HepG2 (cell line): ENCODE measurements at regions not wholly inside any gene's neighbourhood (a gene's known extent, or its start where the extent isn't known, plus 50 kb on each side); places are given as distances from the start of the nearest gene placed in this dataset.

Source experiments
- ATAC-seq: fragments of 200-7000 bp; cut with Tn5 transposase; 3 replicates; pipeline ENCODE4 v1.9.1; 2020; ENCODE audit warnings: mild to moderate bottlenecking, moderate library complexity
- BruUV-seq: library from RNA; stranded (reverse); fragments of 400-500 nt; replicated peaks from 2 replicates; lab custom pipeline; 2021; lab: Mats Ljungman, UMichigan
- CTCF ChIA-PET: fragments of 300-600 bp; formaldehyde crosslinking; extraction: SDS; loops from one replicate; lab custom pipeline; 2021; ENCODE audit warnings: low total read pairs, inconsistent platforms, low intra/inter-chr PET ratio; lab: Yijun Ruan, JAX
- POLR2A ChIA-PET: fragments of 350-600 bp; sonication (Branson Sonifier 250); formaldehyde crosslinking; loops from one replicate; lab custom pipeline; 2020; ENCODE audit warnings: antibody characterized with exemption, inconsistent platforms; lab: Yijun Ruan, JAX
- DNase-seq: peaks from one replicate; pipeline ENCODE4 v3.0.0-alpha.2; 2015; ENCODE audit warnings: low spot score
- FAIRE-seq: peaks from 3 replicates; lab custom pipeline; 2011; peaks lifted over from hg19 to GRCh38; lab: Jason Lieb, UNC
- H2AFZ ChIP-seq: one replicate; pipeline ENCODE4 v1.6.1; 2011; ENCODE audit warnings: low read length, inconsistent platforms
- H3K27ac ChIP-seq: fragments of 300-600 bp; 3 replicates; pipeline ENCODE4 v1.8.0; 2011; ENCODE audit warnings: mixed run types, mild to moderate bottlenecking, mixed read lengths, low read length, inconsistent platforms; ENCODE audit not compliant: insufficient read depth; ENCODE audit errors: extremely low read length
- H3K27me3 ChIP-seq, 2 experiments: fragments of 200-600 bp in 1 of 2; 2 replicates in 1 of 2; 3 replicates in 1 of 2; pipeline versions ENCODE4 v1.6.0 to v1.8.0; 2011; ENCODE audit warnings: low read length in 2 of 2, mild to moderate bottlenecking in 2 of 2, moderate library complexity in 2 of 2, inconsistent platforms in 1 of 2; ENCODE audit not compliant: insufficient read depth in 2 of 2, control insufficient read depth in 1 of 2
- H3K36me3 ChIP-seq, 2 experiments: fragments of 200-600 bp in 1 of 2; replicated peaks in 1 of 2; 2 replicates in 1 of 2; 3 replicates in 1 of 2; pipeline versions ENCODE4 v1.5.1 to v1.8.0; 2011; ENCODE audit warnings: low read length in 2 of 2, inconsistent platforms in 1 of 2; ENCODE audit not compliant: insufficient read depth in 2 of 2, control insufficient read depth in 1 of 2
- H3K4me1 ChIP-seq: 2 replicates; pipeline ENCODE4 v1.5.1; 2012; ENCODE audit warnings: low read length, inconsistent platforms; ENCODE audit not compliant: insufficient read depth
- H3K4me2 ChIP-seq: 2 replicates; pipeline ENCODE4 v1.6.0; 2011; ENCODE audit warnings: low read depth, low read length, inconsistent platforms
- H3K4me3 ChIP-seq, 3 experiments: fragments of 200-600 bp in 1 of 3; sonication (generic), shearing (Covaris generic) in 1 of 3; replicated peaks in 1 of 3; 2 replicates each; pipeline ENCODE4 v1.5.1; 2011 to 2016; ENCODE audit warnings: low read length in 3 of 3, inconsistent platforms in 2 of 3, low read depth in 2 of 3, mild to moderate bottlenecking in 2 of 3, control low read depth in 1 of 3, mixed read lengths in 1 of 3; ENCODE audit not compliant: insufficient read depth in 1 of 3
- H3K79me2 ChIP-seq: one replicate; pipeline ENCODE4 v1.6.1; 2011; ENCODE audit warnings: low read length, inconsistent platforms; ENCODE audit not compliant: insufficient read depth
- H3K9ac ChIP-seq: 2 replicates; pipeline ENCODE4 v1.6.0; 2011; ENCODE audit warnings: mild to moderate bottlenecking, low read depth, low read length, inconsistent platforms; ENCODE audit not compliant: insufficient read depth
- H3K9me3 ChIP-seq: 2 replicates; pipeline ENCODE4 v1.5.1; 2012; ENCODE audit warnings: mild to moderate bottlenecking, low read length
- H4K20me1 ChIP-seq: 2 replicates; pipeline ENCODE4 v1.6.0; 2011; ENCODE audit warnings: inconsistent platforms, mild to moderate bottlenecking, low read length, moderate library complexity; ENCODE audit not compliant: insufficient read depth
- ZKSCAN8 ChIP-seq: IDR thresholded peaks from 2 replicates; pipeline ENCODE4 v1.6.1; 2016; ENCODE audit warnings: borderline replicate concordance, missing genetic modification reagents, missing compliant biosample characterization
- ZNF160 ChIP-seq: sonication (generic); formaldehyde crosslinking; IDR thresholded peaks from 2 replicates; pipeline ENCODE4 v1.8.0; 2022; ENCODE audit warnings: mild to moderate bottlenecking, inconsistent platforms, missing genetic modification reagents
- WGBS: methylation state at CpG from one replicate; pipeline ENCODE4 v1.1.6; 2017; ENCODE audit warnings: low lambda C conversion rate; 5-methylcytosine and 5-hydroxymethylcytosine counted together
- in situ Hi-C: cut with HindIII; loops from 2 replicates; pipeline ENCODE4 v1.10.0; 2017; ENCODE audit warnings: low pct_unique_long_range_greater_than_20kb; ENCODE audit not compliant: extremely low pct_ligation_motif_present
- intact Hi-C: fragments of 100-400 bp; cut with micrococcal nuclease; formaldehyde crosslinking; loops from one replicate; pipeline ENCODE4 v1.10.0; 2022; ENCODE audit not compliant: unreplicated experiment

DNA sequence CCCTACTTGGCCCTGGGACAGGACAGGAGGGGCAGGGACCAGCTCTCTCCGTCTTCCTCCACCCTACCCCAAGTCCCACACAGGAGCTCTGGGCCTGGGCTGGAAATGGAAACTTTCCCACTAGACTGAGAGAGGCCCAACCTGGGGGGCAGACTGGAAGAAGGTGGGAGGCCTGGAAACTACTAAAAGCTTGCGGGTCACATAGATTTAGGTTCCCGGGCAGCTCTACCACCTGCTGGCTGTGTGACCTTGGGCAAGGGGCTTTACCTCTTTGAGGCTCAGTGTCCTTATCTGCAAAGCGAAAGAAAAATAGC is 49.9 kb upstream of the CCDC174 start:
- FAIRE-seq (no peak), ATAC-seq (no peak; the same call in 2 of the 3 replicates), DNase-seq (no peak)
- H3K4me3 ChIP-seq = peak overlapping the region in 1 of 3 experiments; percentile 68; a peak in 1 of 6 replicates
- H3K9me3 ChIP-seq = no peaks in the 10 kb centered on the region
- no peaks in the 10 kb centered on the region for H3K79me2 ChIP-seq
- peaks cover 3 to 42% of the 10 kb centered on the region in 2 experiments; a peak in 3 of 5 replicates for H3K27me3 ChIP-seq
- H3K36me3 ChIP-seq = no peaks in the 10 kb centered on the region
- WGBS = 74% methylated on average over 4 of the region's 4 CpGs
- BruUV-seq = no TSS peak
- no peak for TF ChIP-seq ZKSCAN8 (CRISPR knock-in tag)
- TF ChIP-seq ZNF160 (CRISPR knock-in tag) = 0 out of 2 replicates have a peak, but pooled peaks have one; percentile 44
- POLR2A ChIA-PET = no interaction called here
- no peaks in the 10 kb centered on the region; the same call in 1 of the 2 replicates for H4K20me1 ChIP-seq
- 0 out of 2 replicates have a peak, but pooled peaks cover 9% of the 10 kb centered on the region for H3K4me1 ChIP-seq
- in situ Hi-C loops (no loop called here), intact Hi-C loops (no loop called here)
- no peak overlapping the region for H2AFZ ChIP-seq
- CTCF ChIA-PET = interaction anchor here (1.8 kb wide), 1 partner anchor 93 kb away, joined by 5 read pairs; no protein-coding TSS in a partner anchor
- H3K4me2 ChIP-seq = peak overlapping the region; percentile 62; the same call in 1 of the 2 replicates
- no peak overlapping the region for H3K9ac ChIP-seq
- no peak overlapping the region for H3K27ac ChIP-seq
